GM23338 (cell line): ENCODE measurements at regions not wholly inside any gene's neighbourhood (a gene's known extent, or its start where the extent isn't known, plus 50 kb on each side); places are given as distances from the start of the nearest gene placed in this dataset.

ENCODE experiments used
- ATAC-seq: fragments of 200-7000 bp; cut with Tn5 transposase; 3 replicates; pipeline ENCODE4 v1.9.1; 2020
- DNase-seq: peaks from one replicate; pipeline ENCODE4 v3.0.0-alpha.2; 2015; ENCODE audit warnings: low spot score
- H2AFZ ChIP-seq: fragments of 200-600 bp; sonication (generic); 2 replicates; pipeline ENCODE4 v1.8.0; 2016; ENCODE audit warnings: antibody characterized with exemption, mild to moderate bottlenecking, moderate library complexity
- H3F3A ChIP-seq: fragments of 200-600 bp; sonication (generic); replicated peaks from 2 replicates; pipeline ENCODE4 v1.8.0; 2017; ENCODE audit warnings: antibody characterized with exemption, mixed run types, low read depth
- H3K27ac ChIP-seq: fragments of 200-600 bp; sonication (generic); 2 replicates; pipeline ENCODE4 v1.6.1; 2016; ENCODE audit warnings: low read depth
- H3K27me3 ChIP-seq: fragments of 200-600 bp; sonication (generic); 2 replicates; pipeline ENCODE4 v1.8.0; 2016; ENCODE audit warnings: mild to moderate bottlenecking, mixed run types, moderate library complexity; ENCODE audit not compliant: insufficient read depth
- H3K36me3 ChIP-seq: fragments of 200-600 bp; sonication (generic); 2 replicates; pipeline ENCODE4 v1.8.0; 2016; ENCODE audit warnings: mild to moderate bottlenecking; ENCODE audit not compliant: insufficient read depth
- H3K4me1 ChIP-seq: fragments of 200-600 bp; sonication (generic); 2 replicates; pipeline ENCODE4 v1.8.0; 2016; ENCODE audit warnings: mild to moderate bottlenecking, moderate library complexity; ENCODE audit not compliant: insufficient read depth
- H3K4me2 ChIP-seq: fragments of 200-600 bp; sonication (generic); 2 replicates; pipeline ENCODE4 v1.7.1; 2017; ENCODE audit warnings: mixed run types
- H3K4me3 ChIP-seq: fragments of 200-600 bp; sonication (generic); 2 replicates; pipeline ENCODE4 v1.6.1; 2016; ENCODE audit warnings: mixed run types
- H3K79me2 ChIP-seq: fragments of 200-600 bp; sonication (generic); replicated peaks from 2 replicates; pipeline ENCODE4 v1.8.0; 2017; ENCODE audit warnings: mild to moderate bottlenecking; ENCODE audit not compliant: insufficient read depth
- H3K9me2 ChIP-seq: fragments of 200-600 bp; sonication (generic); 2 replicates; pipeline ENCODE4 v1.8.0; 2017; ENCODE audit not compliant: insufficient read depth
- H4K20me1 ChIP-seq: fragments of 200-600 bp; sonication (generic); replicated peaks from 2 replicates; pipeline ENCODE4 v1.8.0; 2017; ENCODE audit warnings: mild to moderate bottlenecking; ENCODE audit not compliant: insufficient read depth
- H3K27ac Mint-ChIP-seq: 2 replicates; pipeline ENCODE4 v1.8.0; 2020; ENCODE audit warnings: inconsistent platforms, mild to moderate bottlenecking, moderate library complexity, mixed read lengths
- H3K27me3 Mint-ChIP-seq: 3 replicates; pipeline ENCODE4 v1.8.0; 2022; ENCODE audit warnings: low read depth, mild to moderate bottlenecking, moderate library complexity, mixed read lengths, inconsistent platforms; ENCODE audit not compliant: insufficient read depth, poor library complexity
- H3K36me3 Mint-ChIP-seq: 3 replicates; pipeline ENCODE4 v1.8.0; 2021; ENCODE audit warnings: low read depth, mild to moderate bottlenecking, inconsistent platforms, moderate library complexity, mixed read lengths
- H3K4me1 Mint-ChIP-seq: 3 replicates; pipeline ENCODE4 v1.8.0; 2020; ENCODE audit warnings: mild to moderate bottlenecking, inconsistent platforms, mixed read lengths
- H3K4me3 Mint-ChIP-seq: 3 replicates; pipeline ENCODE4 v1.8.0; 2021; ENCODE audit warnings: moderate library complexity, mild to moderate bottlenecking, inconsistent platforms, mixed read lengths
- H3K9me3 Mint-ChIP-seq: 3 replicates; pipeline ENCODE4 v1.8.0; 2020; ENCODE audit warnings: moderate library complexity, mild to moderate bottlenecking, inconsistent platforms, mixed read lengths
- CREB1 ChIP-seq: fragments of 250-450 bp; sonication (Bioruptor Pico); IDR thresholded peaks from 2 replicates; pipeline ENCODE4 v1.5.0; 2020; ENCODE audit warnings: low read depth, mild to moderate bottlenecking, moderate library complexity
- CTCF ChIP-seq, 2 experiments: fragments of 200-600 bp in 1 of 2; sonication (generic) in 1 of 2; conservative IDR thresholded peaks; 2 replicates each; pipeline versions ENCODE4 v1.5.1 to v1.6.1; 2016 to 2017; ENCODE audit warnings: antibody characterized with exemption in 2 of 2, low read depth in 2 of 2, mild to moderate bottlenecking in 2 of 2, moderate library complexity in 1 of 2
- ETS1 ChIP-seq: IDR thresholded peaks from 2 replicates; pipeline ENCODE4 v1.6.1; 2016; ENCODE audit warnings: antibody characterized with exemption
- EZH2 ChIP-seq: fragments of 200-600 bp; sonication (generic); IDR thresholded peaks from one replicate; pipeline ENCODE4 v1.8.0; 2017; ENCODE audit warnings: antibody characterized with exemption, mild to moderate bottlenecking, low read depth; ENCODE audit not compliant: unreplicated experiment
- EZH2phosphoT487 ChIP-seq: fragments of 200-600 bp; sonication (generic); IDR thresholded peaks from one replicate; pipeline ENCODE4 v1.8.1; 2018; ENCODE audit warnings: antibody characterized with exemption; ENCODE audit not compliant: unreplicated experiment
- JUNB ChIP-seq: IDR thresholded peaks from one replicate; pipeline ENCODE4 v1.6.1; 2016; ENCODE audit warnings: antibody characterized with exemption; ENCODE audit not compliant: unreplicated experiment
- NANOG ChIP-seq: IDR thresholded peaks from 2 replicates; pipeline ENCODE4 v1.6.1; 2016; ENCODE audit warnings: antibody characterized with exemption, borderline replicate concordance
- POLR2AphosphoS5 ChIP-seq: IDR thresholded peaks from 2 replicates; pipeline ENCODE4 v1.6.1; 2016; ENCODE audit warnings: antibody characterized with exemption, low read depth
- REST ChIP-seq: IDR thresholded peaks from one replicate; pipeline ENCODE4 v1.6.1; 2018; ENCODE audit warnings: antibody characterized with exemption; ENCODE audit not compliant: unreplicated experiment
- STAT1 ChIP-seq: IDR thresholded peaks from one replicate; pipeline ENCODE4 v1.6.1; 2016; ENCODE audit warnings: antibody characterized with exemption; ENCODE audit not compliant: unreplicated experiment
- ZNF114 ChIP-seq: fragments of 250-450 bp; sonication (Bioruptor Pico); IDR thresholded peaks from 2 replicates; pipeline ENCODE4 v1.5.0; 2020; ENCODE audit warnings: mild to moderate bottlenecking, moderate library complexity
- ZNF331 ChIP-seq: fragments of 250-450 bp; sonication (Bioruptor Pico); IDR thresholded peaks from 2 replicates; pipeline ENCODE4 v1.5.0; 2020; ENCODE audit warnings: low read depth, mild to moderate bottlenecking, moderate library complexity
- ZNF462 ChIP-seq: fragments of 250-450 bp; sonication (Bioruptor Pico); IDR thresholded peaks from 2 replicates; pipeline ENCODE4 v1.5.0; 2020; ENCODE audit warnings: mild to moderate bottlenecking, moderate library complexity

- peaks cover 4% of the 10 kb centered on the region; the same call in 1 of the 2 replicates for H3K36me3 ChIP-seq
- no peaks in the 10 kb centered on the region for H3K4me1 ChIP-seq
- H3K9me2 ChIP-seq, result 0 out of 2 replicates have a peak, but pooled peaks cover 7% of the 10 kb centered on the region
- TF ChIP-seq ZNF331 (CRISPR knock-in tag) (no peak), STAT1 (no peak), REST (no peak), EZH2 (no peak), CREB1 (CRISPR knock-in tag) (no peak), JUNB (no peak), POLR2AphosphoS5 (no peak), ETS1 (no peak), ZNF114 (CRISPR knock-in tag) (no peak), EZH2phosphoT487 (no peak), NANOG (no peak), CTCF (conservative IDR thresholded peaks at IDR 0.05; ENCODE audit: low read depth in 2 of 2) (no peak), ZNF462 (CRISPR knock-in tag) (no peak)
- Mint-ChIP-seq H3K36me3 (peaks cover 15% of the 10 kb centered on the region; the same call in 2 of the 3 replicates), H3K27me3 (no peaks in the 10 kb centered on the region), H3K27ac (no peak overlapping the region), H3K4me1 (no peaks in the 10 kb centered on the region), H3K9me3 (peaks cover 31% of the 10 kb centered on the region), H3K4me3 (no peak overlapping the region)
- no peaks in the 10 kb centered on the region for H3K27me3 ChIP-seq
- no peak for ATAC-seq
- no peak overlapping the region for H3K4me2 ChIP-seq
- H2AFZ ChIP-seq, result no peak overlapping the region
- H4K20me1 ChIP-seq, result no peaks in the 10 kb centered on the region
- no peaks in the 10 kb centered on the region for H3K79me2 ChIP-seq
- H3K4me3 ChIP-seq, result no peak overlapping the region
- H3F3A ChIP-seq, result no peaks in the 10 kb centered on the region
- no peak for DNase-seq
- H3K27ac ChIP-seq, result no peak overlapping the region
Observed at GRCh38 chr16:79668502-79668901, 68.0 kb upstream of the MAF start.
